Activated T-cell treated with anti-CD3 and anti-CD28 coated beads, Interleukin-2, amount 50 U/mL, for 4 hours (primary cell): ENCODE measurements at regions not wholly inside any gene's neighbourhood (a gene's known extent, or its start where the extent isn't known, plus 50 kb on each side); places are given as distances from the start of the nearest gene placed in this dataset.

ENCODE experiments used
- ATAC-seq, 2 donors: fragments of 200-7000 bp; cut with Tn5 transposase; one replicate each; pipeline ENCODE4 v1.10.0; 2021
- DNase-seq: peaks from one replicate; pipeline ENCODE4 v3.0.0-alpha.2; 2020
- H3K27me3 Mint-ChIP-seq: one replicate; pipeline ENCODE4 v1.8.0; 2021; ENCODE audit warnings: low read depth, mixed read lengths
- H3K36me3 Mint-ChIP-seq: one replicate; pipeline ENCODE4 v1.8.0; 2022; ENCODE audit warnings: mixed read lengths; ENCODE audit not compliant: insufficient read depth
- H3K4me1 Mint-ChIP-seq: one replicate; pipeline ENCODE4 v1.8.0; 2021; ENCODE audit warnings: low read depth, mixed read lengths
- H3K4me3 Mint-ChIP-seq: one replicate; pipeline ENCODE4 v1.8.0; 2021; ENCODE audit warnings: mild to moderate bottlenecking, moderate library complexity, mixed read lengths
- H3K9me3 Mint-ChIP-seq: one replicate; pipeline ENCODE4 v1.8.0; 2021; ENCODE audit warnings: mixed read lengths

GRCh38 chr3:109923431-109923830 is 586.1 kb upstream of the DPPA4 start:
- H3K4me3 Mint-ChIP-seq = no peak overlapping the region
- H3K4me1 Mint-ChIP-seq = peaks cover 7% of the 10 kb centered on the region
- H3K36me3 Mint-ChIP-seq = no peaks in the 10 kb centered on the region
- H3K27me3 Mint-ChIP-seq = no peaks in the 10 kb centered on the region
- no peak for ATAC-seq
- no peaks in the 10 kb centered on the region for H3K9me3 Mint-ChIP-seq
- no peak for DNase-seq

- H3K27me3 Mint-ChIP-seq = no peaks in the 10 kb centered on the region
Measured at GRCh38 chr3:109924196-109924595, 586.9 kb upstream of the DPPA4 start.

GRCh38 chr3:109926376-109926775 is 589.0 kb upstream of the DPPA4 start:
- DNase-seq (no peak), ATAC-seq (no peak)
- H3K27me3 Mint-ChIP-seq = no peaks in the 10 kb centered on the region
- H3K9me3 Mint-ChIP-seq = no peaks in the 10 kb centered on the region
- no peak overlapping the region for H3K4me3 Mint-ChIP-seq
- no peaks in the 10 kb centered on the region for H3K36me3 Mint-ChIP-seq
- H3K4me1 Mint-ChIP-seq = peaks cover 6% of the 10 kb centered on the region

More at GRCh38 chr3:109924196-109924595, 586.9 kb upstream of the DPPA4 start:
- Mint-ChIP-seq H3K36me3 (no peaks in the 10 kb centered on the region), H3K9me3 (no peaks in the 10 kb centered on the region), H3K4me3 (no peak overlapping the region), H3K4me1 (peaks cover 6% of the 10 kb centered on the region)
- DNase-seq = no peak
- no peak for ATAC-seq

- Mint-ChIP-seq H3K9me3 (no peaks in the 10 kb centered on the region), H3K4me1 (peaks cover 6% of the 10 kb centered on the region), H3K36me3 (no peaks in the 10 kb centered on the region), H3K27me3 (no peaks in the 10 kb centered on the region), H3K4me3 (no peak overlapping the region)
- no peak for DNase-seq
- peak; percentile 87 to 95 for ATAC-seq
Measured at GRCh38 chr3:109927161-109927560, 589.8 kb upstream of the DPPA4 start.

DNA sequence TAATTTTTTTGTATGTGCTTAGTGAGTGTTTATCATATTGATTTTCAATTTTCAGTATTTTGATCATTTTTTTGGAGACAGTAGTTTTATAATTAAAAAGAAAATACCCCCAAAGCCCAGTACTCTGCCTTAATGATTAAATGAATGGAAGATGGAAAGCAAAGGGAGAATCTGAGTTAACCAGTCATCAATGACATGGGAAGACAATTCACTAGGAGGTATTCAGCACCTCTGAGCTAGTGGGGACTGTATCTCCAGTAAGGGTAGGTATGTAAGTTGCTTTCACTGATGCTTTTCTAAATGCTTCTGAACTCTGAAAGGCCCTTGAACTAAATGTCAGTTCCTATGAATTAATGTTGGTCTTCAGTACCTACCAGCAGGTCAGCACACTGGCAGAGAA is 590.4 kb upstream of the DPPA4 start:
- Mint-ChIP-seq H3K4me1 (peaks cover 3% of the 10 kb centered on the region), H3K9me3 (no peaks in the 10 kb centered on the region), H3K4me3 (no peak overlapping the region), H3K27me3 (no peaks in the 10 kb centered on the region), H3K36me3 (no peaks in the 10 kb centered on the region)
- DNase-seq (no peak), ATAC-seq (no peak)

DNA sequence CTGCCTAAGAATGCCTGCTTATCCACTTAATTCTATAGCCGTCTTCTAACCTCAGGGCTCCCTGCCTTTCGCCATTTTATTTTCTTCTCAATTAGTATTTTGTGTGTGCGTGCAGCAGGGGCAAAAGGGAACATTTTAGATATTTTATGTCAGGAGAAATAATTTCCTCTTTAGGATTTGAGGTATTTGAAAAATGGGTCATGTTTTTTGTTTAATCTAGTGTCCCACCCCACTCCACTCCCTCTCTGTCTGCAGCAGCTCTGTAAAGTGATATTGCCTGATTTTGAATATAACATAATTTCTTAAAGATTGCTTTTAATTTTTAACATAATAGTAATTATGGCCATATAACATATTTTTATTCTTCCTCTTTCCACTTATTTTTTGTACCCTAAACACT is 593.2 kb upstream of the DPPA4 start:
- Mint-ChIP-seq H3K9me3 (no peaks in the 10 kb centered on the region), H3K4me1 (peaks cover 3% of the 10 kb centered on the region), H3K36me3 (no peaks in the 10 kb centered on the region), H3K27me3 (peaks cover 2% of the 10 kb centered on the region), H3K4me3 (no peak overlapping the region)
- no peak for DNase-seq
- no peak for ATAC-seq

GRCh38 chr3:109933576-109933975 is 596.2 kb upstream of the DPPA4 start:
- no peak overlapping the region for H3K4me3 Mint-ChIP-seq
- H3K9me3 Mint-ChIP-seq = no peaks in the 10 kb centered on the region
- no peaks in the 10 kb centered on the region for H3K4me1 Mint-ChIP-seq
- ATAC-seq (no peak), DNase-seq (no peak)
- peaks cover 2% of the 10 kb centered on the region for H3K27me3 Mint-ChIP-seq
- no peaks in the 10 kb centered on the region for H3K36me3 Mint-ChIP-seq

DNA sequence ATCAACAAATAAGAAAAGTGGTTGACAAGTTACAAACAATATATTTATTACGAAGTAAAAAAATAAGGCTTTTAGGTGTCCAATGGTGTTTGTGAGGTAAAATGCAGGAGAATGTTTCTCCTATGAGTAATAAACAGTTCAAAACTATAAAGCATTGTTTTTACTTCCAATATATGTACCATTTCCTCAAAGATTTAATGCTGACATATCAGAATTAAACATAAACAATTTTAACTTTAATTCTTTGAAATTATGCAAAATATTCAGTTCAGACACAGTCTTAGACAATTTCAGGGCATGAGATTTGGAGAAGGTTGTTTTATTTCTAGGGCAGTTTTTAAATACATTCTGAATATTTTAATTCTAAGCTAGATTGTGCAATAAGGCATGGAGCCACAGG is 602.5 kb upstream of the DPPA4 start:
- H3K4me3 Mint-ChIP-seq = no peak overlapping the region
- no peak for DNase-seq
- ATAC-seq = no peak
- H3K9me3 Mint-ChIP-seq = no peaks in the 10 kb centered on the region
- no peaks in the 10 kb centered on the region for H3K4me1 Mint-ChIP-seq
- peaks cover under 1% of the 10 kb centered on the region for H3K27me3 Mint-ChIP-seq
- no peaks in the 10 kb centered on the region for H3K36me3 Mint-ChIP-seq

DNA sequence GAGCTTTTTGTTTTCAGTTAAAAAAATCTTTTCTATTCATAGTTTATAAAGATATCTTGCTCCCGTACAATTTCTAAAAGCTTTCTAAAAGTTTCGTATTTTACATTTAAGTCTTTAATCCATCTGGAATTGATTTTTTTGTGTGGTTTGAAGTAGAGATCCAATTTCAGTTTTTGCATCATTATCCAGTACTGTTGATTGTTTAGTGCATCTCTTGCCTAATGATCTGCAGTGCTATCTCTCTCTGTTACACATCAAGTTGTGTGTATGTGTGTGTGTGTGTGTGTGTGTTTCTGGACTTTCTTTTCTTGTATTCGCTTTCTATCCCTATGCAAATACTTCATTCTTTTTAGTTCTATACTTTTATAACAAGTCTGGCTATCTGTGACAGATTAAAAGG is 605.8 kb upstream of the DPPA4 start:
- no peaks in the 10 kb centered on the region for H3K36me3 Mint-ChIP-seq
- H3K27me3 Mint-ChIP-seq = no peaks in the 10 kb centered on the region
- no peaks in the 10 kb centered on the region for H3K9me3 Mint-ChIP-seq

DNA sequence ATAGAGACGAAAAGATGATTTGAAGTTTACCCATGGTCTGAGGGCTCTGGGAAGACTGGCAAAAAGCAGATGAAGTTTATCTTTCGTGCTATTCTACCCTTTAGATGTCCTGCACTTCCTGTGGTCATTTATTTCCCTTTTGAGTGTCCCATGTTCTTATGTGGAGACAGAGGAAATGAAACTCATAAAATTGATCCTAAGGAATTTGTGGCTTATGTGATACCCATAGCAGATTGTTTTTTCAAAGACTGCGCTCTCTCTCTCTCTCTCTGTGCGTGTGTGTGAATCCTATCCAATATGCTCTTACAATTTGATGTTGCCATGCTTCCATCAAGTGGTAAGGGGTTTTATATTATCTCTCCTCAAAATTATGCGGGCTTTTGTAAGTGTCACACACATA is 607.5 kb upstream of the DPPA4 start:
- Mint-ChIP-seq H3K36me3 (no peaks in the 10 kb centered on the region), H3K9me3 (no peaks in the 10 kb centered on the region), H3K4me3 (no peak overlapping the region), H3K4me1 (no peaks in the 10 kb centered on the region), H3K27me3 (no peaks in the 10 kb centered on the region)
- ATAC-seq = no peak
- DNase-seq = no peak

More for the DNA sequence above, 605.8 kb upstream of the DPPA4 start:
- no peak overlapping the region for H3K4me3 Mint-ChIP-seq
- no peaks in the 10 kb centered on the region for H3K4me1 Mint-ChIP-seq
- no peak for ATAC-seq
- DNase-seq = no peak

GRCh38 chr3:109952924-109953323 is 615.6 kb upstream of the DPPA4 start:
- Mint-ChIP-seq H3K9me3 (peaks cover 4% of the 10 kb centered on the region), H3K36me3 (peaks cover 2% of the 10 kb centered on the region), H3K27me3 (no peaks in the 10 kb centered on the region), H3K4me3 (no peak overlapping the region), H3K4me1 (no peaks in the 10 kb centered on the region)
- no peak for DNase-seq
- ATAC-seq = no peak

- no peaks in the 10 kb centered on the region for H3K9me3 Mint-ChIP-seq
- no peaks in the 10 kb centered on the region for H3K4me1 Mint-ChIP-seq
- ATAC-seq (no peak), DNase-seq (no peak)
- H3K27me3 Mint-ChIP-seq = no peaks in the 10 kb centered on the region
- H3K36me3 Mint-ChIP-seq = no peaks in the 10 kb centered on the region
- no peak overlapping the region for H3K4me3 Mint-ChIP-seq
Measured at GRCh38 chr3:109963831-109964230, 626.5 kb upstream of the DPPA4 start.

DNA sequence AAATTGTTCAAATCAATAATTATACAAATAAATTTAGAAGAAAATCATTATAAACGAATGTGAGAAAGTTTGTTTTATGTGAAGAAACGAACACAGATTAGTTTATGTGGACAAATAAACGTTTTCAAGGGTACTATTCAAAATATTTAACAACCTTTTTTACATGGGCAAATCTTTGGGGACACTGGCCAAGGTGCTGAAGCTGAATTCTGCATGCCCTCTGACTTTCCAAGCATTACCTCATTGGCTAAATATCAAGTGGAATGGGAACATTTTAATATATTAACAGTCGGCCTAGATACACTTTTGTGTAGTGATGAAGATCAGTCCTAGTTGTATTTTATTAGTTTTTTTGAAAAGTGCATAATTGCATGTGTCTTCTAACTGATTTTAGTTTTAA is 636.4 kb upstream of the DPPA4 start:
- Mint-ChIP-seq H3K4me3 (no peak overlapping the region), H3K4me1 (no peaks in the 10 kb centered on the region)
- ATAC-seq = no peak

GRCh38 chr3:109977897-109978296 is 640.6 kb upstream of the DPPA4 start:
- Mint-ChIP-seq H3K4me1 (no peaks in the 10 kb centered on the region), H3K4me3 (no peak overlapping the region), H3K27me3 (no peaks in the 10 kb centered on the region), H3K9me3 (no peaks in the 10 kb centered on the region), H3K36me3 (no peaks in the 10 kb centered on the region)
- DNase-seq = no peak
- no peak for ATAC-seq

More for the DNA sequence above, 636.4 kb upstream of the DPPA4 start:
- no peaks in the 10 kb centered on the region for H3K36me3 Mint-ChIP-seq
- no peak for DNase-seq
- no peaks in the 10 kb centered on the region for H3K9me3 Mint-ChIP-seq
- no peaks in the 10 kb centered on the region for H3K27me3 Mint-ChIP-seq

DNA sequence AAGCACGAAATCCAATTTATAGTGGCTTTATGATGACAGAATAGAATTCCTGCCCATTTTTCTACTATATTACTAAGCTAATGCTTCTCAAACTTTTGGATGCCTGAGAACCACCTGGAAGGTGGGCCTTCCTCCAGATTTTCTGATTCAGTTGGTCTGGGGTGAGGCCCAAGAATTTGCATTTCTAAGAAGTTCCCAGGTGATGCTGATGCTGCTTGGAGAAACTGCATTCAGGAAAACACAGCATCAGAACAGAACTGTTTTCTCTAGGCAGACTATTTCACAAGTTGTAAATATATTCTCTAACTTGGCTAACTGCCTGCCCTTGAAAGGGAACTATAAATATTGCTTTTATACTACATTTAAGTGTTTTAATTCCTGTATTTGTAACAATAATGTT is 644.9 kb upstream of the DPPA4 start:
- Mint-ChIP-seq H3K4me3 (no peak overlapping the region), H3K27me3 (no peaks in the 10 kb centered on the region), H3K36me3 (no peaks in the 10 kb centered on the region), H3K9me3 (no peaks in the 10 kb centered on the region), H3K4me1 (no peaks in the 10 kb centered on the region)
- ATAC-seq (no peak), DNase-seq (no peak)

GRCh38 chr3:109984976-109985375 is 647.6 kb upstream of the DPPA4 start:
- no peak for DNase-seq
- H3K36me3 Mint-ChIP-seq = no peaks in the 10 kb centered on the region
- no peak overlapping the region for H3K4me3 Mint-ChIP-seq

More at GRCh38 chr3:109984976-109985375, 647.6 kb upstream of the DPPA4 start:
- no peak for ATAC-seq
- H3K4me1 Mint-ChIP-seq = no peaks in the 10 kb centered on the region
- H3K27me3 Mint-ChIP-seq = no peaks in the 10 kb centered on the region
- no peaks in the 10 kb centered on the region for H3K9me3 Mint-ChIP-seq
